BLaER1 treated with 17β-estradiol and CSF1 and Interleukin-3, amounts not matched to agents 10 nM and 100 nM (cell line): ENCODE measurements at regions not wholly inside any gene's neighbourhood (a gene's known extent, or its start where the extent isn't known, plus 50 kb on each side); places are given as distances from the start of the nearest gene placed in this dataset.

Experiments used
- H3K27ac ChIP-seq, 11 experiments: shearing (Covaris generic); formaldehyde crosslinking; 2 replicates each; pipeline ENCODE4 v1.8.1; 2022
- H3K27me3 ChIP-seq, 11 experiments: shearing (Covaris generic); formaldehyde crosslinking; 2 replicates each; pipeline ENCODE4 v1.8.1; 2022
- H3K36me3 ChIP-seq, 11 experiments: shearing (Covaris generic); formaldehyde crosslinking; 2 replicates each; pipeline ENCODE4 v1.8.1; 2022
- H3K4me1 ChIP-seq, 10 experiments: shearing (Covaris generic); formaldehyde crosslinking; 2 replicates each; pipeline ENCODE4 v1.8.1; 2022
- H3K4me2 ChIP-seq, 11 experiments: shearing (Covaris generic); formaldehyde crosslinking; 2 replicates each; pipeline ENCODE4 v1.8.1; 2022
- H3K4me3 ChIP-seq, 10 experiments: shearing (Covaris generic); formaldehyde crosslinking; 2 replicates each; pipeline ENCODE4 v1.8.1; 2022
- H3K9ac ChIP-seq, 11 experiments: shearing (Covaris generic); formaldehyde crosslinking; 2 replicates each; pipeline ENCODE4 v1.8.1; 2022
- H3K9me3 ChIP-seq, 11 experiments: shearing (Covaris generic); formaldehyde crosslinking; replicated peaks in 1 of 11; 2 replicates each; pipeline ENCODE4 v1.8.1; 2022
- H4K20me1 ChIP-seq, 11 experiments: shearing (Covaris generic); formaldehyde crosslinking; 2 replicates each; pipeline ENCODE4 v1.8.1; 2022
- Cebpa-rat ChIP-seq, 11 experiments: shearing (Covaris generic); IDR thresholded peaks; 2 replicates each; pipeline ENCODE4 v1.8.1; 2022

- no peak overlapping the region for H3K4me3 ChIP-seq
- no peaks in the 10 kb centered on the region for H3K27me3 ChIP-seq
- H3K9me3 ChIP-seq, result no peaks in the 10 kb centered on the region
- no peaks in the 10 kb centered on the region for H3K4me1 ChIP-seq
- no peak overlapping the region for H3K27ac ChIP-seq
- H3K36me3 ChIP-seq, result no peaks in the 10 kb centered on the region
- H3K9ac ChIP-seq, result no peak overlapping the region
- H3K4me2 ChIP-seq, result no peak overlapping the region
- no peaks in the 10 kb centered on the region for H4K20me1 ChIP-seq
- TF ChIP-seq Cebpa-rat (IDR thresholded peaks at IDR 0.05), result no peak
These were observed 315.7 kb downstream of the SLC16A7 start for GRCh38 chr12:59911516-59911915.

GRCh38 chr12:59916988-59917387 is 321.2 kb downstream of the SLC16A7 start:
- Histone ChIP-seq H4K20me1 (no peaks in the 10 kb centered on the region), H3K4me1 (0 out of 20 replicates have a peak, but pooled peaks cover 0 to 4% (median 0%) of the 10 kb centered on the region in 10 experiments), H3K4me2 (no peak overlapping the region), H3K36me3 (no peaks in the 10 kb centered on the region), H3K9ac (no peak overlapping the region), H3K9me3 (peaks cover 0 to 9% (median 0%) of the 10 kb centered on the region in 11 experiments; a peak in 2 of 22 replicates), H3K4me3 (no peak overlapping the region), H3K27me3 (no peaks in the 10 kb centered on the region), H3K27ac (no peak overlapping the region)
- TF ChIP-seq Cebpa-rat (IDR thresholded peaks at IDR 0.05), result no peak

GRCh38 chr12:59927032-59927431 is 331.2 kb downstream of the SLC16A7 start:
- Histone ChIP-seq H3K27me3 (no peaks in the 10 kb centered on the region), H3K4me1 (no peaks in the 10 kb centered on the region), H3K4me2 (no peak overlapping the region), H3K36me3 (no peaks in the 10 kb centered on the region), H3K27ac (no peak overlapping the region), H3K9ac (no peak overlapping the region), H3K4me3 (no peak overlapping the region), H4K20me1 (no peaks in the 10 kb centered on the region), H3K9me3 (no peaks in the 10 kb centered on the region; a peak in 1 of 22 replicates)
- no peak for TF ChIP-seq Cebpa-rat (IDR thresholded peaks at IDR 0.05)

- H4K20me1 ChIP-seq, result no peaks in the 10 kb centered on the region
- no peaks in the 10 kb centered on the region for H3K4me1 ChIP-seq
- no peaks in the 10 kb centered on the region; a peak in 1 of 22 replicates for H3K9me3 ChIP-seq
- no peak overlapping the region for H3K4me3 ChIP-seq
- H3K9ac ChIP-seq, result no peak overlapping the region
- no peak overlapping the region for H3K4me2 ChIP-seq
- no peaks in the 10 kb centered on the region for H3K36me3 ChIP-seq
- no peak for TF ChIP-seq Cebpa-rat (IDR thresholded peaks at IDR 0.05)
- H3K27ac ChIP-seq, result no peak overlapping the region
- no peaks in the 10 kb centered on the region for H3K27me3 ChIP-seq
These were observed 332.6 kb downstream of the SLC16A7 start for GRCh38 chr12:59928416-59928815.

- no peak for TF ChIP-seq Cebpa-rat (IDR thresholded peaks at IDR 0.05)
- no peak overlapping the region for H3K4me3 ChIP-seq
- H3K36me3 ChIP-seq, result no peaks in the 10 kb centered on the region
- H3K9ac ChIP-seq, result no peak overlapping the region
- no peaks in the 10 kb centered on the region for H3K27me3 ChIP-seq
- no peak overlapping the region for H3K27ac ChIP-seq
- H3K4me1 ChIP-seq, result no peaks in the 10 kb centered on the region
- H4K20me1 ChIP-seq, result no peaks in the 10 kb centered on the region
- H3K9me3 ChIP-seq, result no peaks in the 10 kb centered on the region; a peak in 1 of 22 replicates
- no peak overlapping the region for H3K4me2 ChIP-seq
These were observed 333.3 kb downstream of the SLC16A7 start for GRCh38 chr12:59929110-59929509.

GRCh38 chr12:59934486-59934885 is 338.7 kb downstream of the SLC16A7 start:
- Histone ChIP-seq H3K9ac (no peak overlapping the region), H3K4me1 (no peaks in the 10 kb centered on the region), H3K36me3 (no peaks in the 10 kb centered on the region), H3K9me3 (no peaks in the 10 kb centered on the region), H4K20me1 (no peaks in the 10 kb centered on the region), H3K27ac (no peak overlapping the region), H3K4me2 (no peak overlapping the region), H3K4me3 (no peak overlapping the region), H3K27me3 (no peaks in the 10 kb centered on the region)
- no peak for TF ChIP-seq Cebpa-rat (IDR thresholded peaks at IDR 0.05)

GRCh38 chr12:59936534-59936933 is 340.7 kb downstream of the SLC16A7 start:
- Histone ChIP-seq H3K4me2 (no peak overlapping the region), H3K9ac (no peak overlapping the region), H3K9me3 (no peaks in the 10 kb centered on the region), H3K27me3 (no peaks in the 10 kb centered on the region), H3K4me3 (no peak overlapping the region), H4K20me1 (no peaks in the 10 kb centered on the region), H3K36me3 (no peaks in the 10 kb centered on the region), H3K4me1 (no peaks in the 10 kb centered on the region), H3K27ac (no peak overlapping the region)
- TF ChIP-seq Cebpa-rat (IDR thresholded peaks at IDR 0.05), result no peak

GRCh38 chr12:59937148-59937547 is 341.3 kb downstream of the SLC16A7 start:
- Histone ChIP-seq H3K36me3 (no peaks in the 10 kb centered on the region), H3K9ac (no peak overlapping the region), H3K4me1 (no peaks in the 10 kb centered on the region), H3K4me2 (no peak overlapping the region), H3K4me3 (no peak overlapping the region), H3K27me3 (no peaks in the 10 kb centered on the region), H3K27ac (no peak overlapping the region), H3K9me3 (no peaks in the 10 kb centered on the region), H4K20me1 (no peaks in the 10 kb centered on the region)
- TF ChIP-seq Cebpa-rat (IDR thresholded peaks at IDR 0.05), result no peak

- no peaks in the 10 kb centered on the region for H3K4me1 ChIP-seq
- no peak overlapping the region for H3K9ac ChIP-seq
- H3K27me3 ChIP-seq, result no peaks in the 10 kb centered on the region
- no peak overlapping the region for H3K4me2 ChIP-seq
- no peaks in the 10 kb centered on the region for H3K36me3 ChIP-seq
- H3K4me3 ChIP-seq, result no peak overlapping the region
- TF ChIP-seq Cebpa-rat (IDR thresholded peaks at IDR 0.05), result no peak
- no peak overlapping the region for H3K27ac ChIP-seq
- H3K9me3 ChIP-seq, result no peaks in the 10 kb centered on the region
- no peaks in the 10 kb centered on the region for H4K20me1 ChIP-seq
These were observed 342.5 kb downstream of the SLC16A7 start for GRCh38 chr12:59938190-59938962.

- H3K4me2 ChIP-seq, result no peak overlapping the region
- H3K27me3 ChIP-seq, result no peaks in the 10 kb centered on the region
- H3K27ac ChIP-seq, result no peak overlapping the region
- H3K4me1 ChIP-seq, result no peaks in the 10 kb centered on the region
- no peaks in the 10 kb centered on the region for H4K20me1 ChIP-seq
- TF ChIP-seq Cebpa-rat (IDR thresholded peaks at IDR 0.05), result no peak
- no peak overlapping the region for H3K9ac ChIP-seq
- H3K4me3 ChIP-seq, result no peak overlapping the region
- H3K36me3 ChIP-seq, result no peaks in the 10 kb centered on the region
- H3K9me3 ChIP-seq, result no peaks in the 10 kb centered on the region
These were observed 345.0 kb downstream of the SLC16A7 start for GRCh38 chr12:59940631-59941342.
